GM11168 (cell line): ENCODE measurements at regions not wholly inside any gene's neighbourhood (a gene's known extent, or its start where the extent isn't known, plus 50 kb on each side); places are given as distances from the start of the nearest gene placed in this dataset.

Source experiments
- in situ Hi-C: fragments of 300-500 bp; cut with MboI; formaldehyde crosslinking; loops from one replicate; pipeline ENCODE4 v1.12.0; 2022; ENCODE audit warnings: low sequenced_read_pairs; ENCODE audit not compliant: unreplicated experiment

- in situ Hi-C loops: loop anchor here (10.0 kb wide), 2 partner anchors 249 to 459 kb away; no protein-coding TSS in a partner anchor
These were observed 51.0 kb upstream of the RCBTB2 start for GRCh38 chr13:48583859-48584311.

- in situ Hi-C loops: loop anchor here (10.0 kb wide), 2 partner anchors 251 to 461 kb away; no protein-coding TSS in a partner anchor
These were observed 52.6 kb upstream of the RCBTB2 start for GRCh38 chr13:48585456-48585840.

DNA sequence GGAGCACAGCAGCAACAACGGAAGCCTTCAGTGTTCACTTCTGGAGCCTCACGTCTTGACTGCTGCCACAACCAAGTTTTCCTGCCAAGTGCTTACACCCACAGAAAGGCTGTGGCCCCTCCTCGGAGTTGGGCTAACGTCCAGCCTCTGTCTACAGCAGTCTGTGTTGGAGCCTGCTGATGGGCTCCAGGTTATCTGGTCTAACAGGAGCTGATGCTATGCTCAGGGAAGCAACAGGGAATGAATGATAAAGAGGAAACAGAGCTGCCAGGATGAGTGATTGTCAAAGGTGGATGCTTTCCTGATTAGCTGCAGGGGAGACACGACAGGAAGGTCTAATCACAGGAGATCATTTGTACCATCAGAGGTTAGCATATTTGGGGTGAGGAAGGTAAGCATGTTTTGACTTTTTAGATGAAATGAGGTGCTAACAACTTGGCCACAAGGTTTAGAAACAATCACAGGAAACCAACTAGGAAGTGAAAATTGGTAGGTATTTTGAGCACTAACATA, 53.8 kb upstream of the RCBTB2 start:
- in situ Hi-C loops: loop anchor here (10.0 kb wide), 2 partner anchors 252 to 462 kb away; no protein-coding TSS in a partner anchor

DNA sequence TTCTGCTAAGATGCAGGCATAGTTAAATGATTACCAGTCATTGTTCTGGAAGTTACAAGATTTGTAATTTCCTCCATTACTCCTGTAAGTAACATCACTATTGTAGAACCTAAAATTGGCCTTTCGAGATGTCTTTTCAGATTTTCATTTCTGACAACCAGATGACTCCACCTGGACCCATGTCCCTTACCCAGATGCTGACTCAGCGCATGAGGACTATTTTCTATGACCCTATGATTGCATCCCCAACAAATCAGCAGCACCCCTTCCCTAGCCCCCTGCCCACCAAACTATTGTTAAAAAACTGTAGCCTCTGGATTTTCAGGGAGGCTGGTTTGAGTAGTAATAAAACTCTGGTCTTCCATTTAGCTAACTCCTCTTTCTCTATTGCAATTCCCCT, 55.2 kb upstream of the RCBTB2 start:
- in situ Hi-C loops: loop anchor here (10.0 kb wide), 2 partner anchors 253 to 463 kb away; no protein-coding TSS in a partner anchor

DNA sequence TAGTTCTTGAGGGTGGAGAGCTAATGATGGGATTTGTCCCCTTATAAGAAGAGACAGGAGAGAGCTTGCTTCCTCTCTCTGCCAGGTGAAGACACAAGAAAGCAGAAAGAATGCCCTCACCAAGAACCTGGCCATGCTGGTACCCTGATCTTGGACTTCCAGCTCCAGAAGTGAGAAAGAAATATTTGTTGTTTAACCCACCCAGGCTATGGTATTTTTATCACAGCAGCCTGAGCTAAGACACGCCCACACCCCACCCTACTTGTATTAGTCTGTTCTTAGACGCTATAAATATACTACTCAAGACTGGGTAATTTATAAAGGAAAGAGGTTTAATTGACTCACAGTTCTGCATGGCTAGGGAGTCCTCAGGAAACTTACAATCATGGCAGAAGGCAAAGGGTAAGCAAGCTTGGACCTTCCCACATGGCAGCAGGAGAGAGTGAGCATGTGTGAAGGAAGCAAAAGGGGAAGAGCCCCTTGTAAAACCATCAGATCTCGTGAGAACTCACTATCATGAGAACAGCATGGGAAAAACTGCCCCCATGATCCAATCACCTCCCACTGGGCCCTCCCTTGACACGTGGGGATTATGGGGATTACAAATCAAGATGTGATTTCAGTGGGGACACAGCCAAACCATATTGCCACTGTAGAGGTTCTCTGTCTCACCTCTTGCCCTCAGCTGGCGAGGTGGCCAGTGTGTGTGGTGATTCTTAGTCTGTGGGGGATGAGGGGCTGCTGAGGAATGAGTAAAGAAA, 57.4 kb upstream of the RCBTB2 start:
- in situ Hi-C loops: loop anchor here (5.0 kb wide), 1 partner anchor 177 kb away; no protein-coding TSS in a partner anchor

GRCh38 chr13:48591124-48591872, 58.4 kb upstream of the RCBTB2 start:
- in situ Hi-C loops: loop anchor here (5.0 kb wide), 1 partner anchor 176 kb away; no protein-coding TSS in a partner anchor

DNA sequence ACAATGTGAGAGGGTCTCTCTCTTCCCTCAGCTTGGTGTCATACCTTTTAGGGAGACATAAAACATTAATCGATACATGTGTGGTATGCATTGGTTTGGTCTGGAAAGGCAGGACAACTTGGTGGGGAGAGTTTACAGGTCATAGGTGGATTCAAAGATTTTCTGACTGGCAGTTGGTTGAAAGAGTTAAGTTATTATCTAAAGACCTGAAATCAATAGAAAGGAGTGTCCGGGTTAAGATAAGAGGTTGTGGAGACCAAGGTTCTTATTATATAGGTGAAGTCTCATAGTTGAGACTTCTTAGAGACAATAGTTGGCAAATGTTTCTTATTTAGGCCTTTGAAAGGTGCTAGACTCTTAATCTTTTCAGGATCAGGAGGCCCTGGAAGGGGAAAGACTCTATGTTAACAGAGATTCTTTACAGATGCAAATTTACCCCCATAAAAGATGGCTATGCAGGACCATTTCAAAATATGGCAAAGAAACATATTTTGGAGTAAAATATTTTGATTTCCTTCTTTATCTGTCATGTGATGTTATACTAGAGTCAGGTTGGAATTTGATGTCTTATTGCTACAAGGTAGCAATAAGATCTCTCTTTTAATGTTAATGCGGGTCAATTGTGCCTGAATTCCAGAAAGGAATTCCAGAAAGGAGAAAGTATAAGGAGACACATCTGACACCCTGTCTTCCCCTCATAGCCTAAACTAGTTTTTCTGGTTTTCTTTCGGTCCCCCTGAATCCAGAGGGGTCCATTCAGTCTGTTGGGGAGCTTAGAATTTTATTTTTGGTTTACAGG, 59.2 kb upstream of the RCBTB2 start:
- in situ Hi-C loops: loop anchor here (5.0 kb wide), 1 partner anchor 175 kb away; no protein-coding TSS in a partner anchor

GRCh38 chr13:48592688-48593049, 59.8 kb upstream of the RCBTB2 start:
- in situ Hi-C loops: loop anchor here (5.0 kb wide), 1 partner anchor 175 kb away; no protein-coding TSS in a partner anchor

GRCh38 chr13:48593536-48593935, 60.2 kb upstream of the CYSLTR2 start:
- in situ Hi-C loops: loop anchor here (5.0 kb wide), 1 partner anchor 174 kb away; no protein-coding TSS in a partner anchor

GRCh38 chr13:48594096-48594815, 59.5 kb upstream of the CYSLTR2 start:
- in situ Hi-C loops: loop anchor here (5.0 kb wide), 1 partner anchor 173 kb away; no protein-coding TSS in a partner anchor

DNA sequence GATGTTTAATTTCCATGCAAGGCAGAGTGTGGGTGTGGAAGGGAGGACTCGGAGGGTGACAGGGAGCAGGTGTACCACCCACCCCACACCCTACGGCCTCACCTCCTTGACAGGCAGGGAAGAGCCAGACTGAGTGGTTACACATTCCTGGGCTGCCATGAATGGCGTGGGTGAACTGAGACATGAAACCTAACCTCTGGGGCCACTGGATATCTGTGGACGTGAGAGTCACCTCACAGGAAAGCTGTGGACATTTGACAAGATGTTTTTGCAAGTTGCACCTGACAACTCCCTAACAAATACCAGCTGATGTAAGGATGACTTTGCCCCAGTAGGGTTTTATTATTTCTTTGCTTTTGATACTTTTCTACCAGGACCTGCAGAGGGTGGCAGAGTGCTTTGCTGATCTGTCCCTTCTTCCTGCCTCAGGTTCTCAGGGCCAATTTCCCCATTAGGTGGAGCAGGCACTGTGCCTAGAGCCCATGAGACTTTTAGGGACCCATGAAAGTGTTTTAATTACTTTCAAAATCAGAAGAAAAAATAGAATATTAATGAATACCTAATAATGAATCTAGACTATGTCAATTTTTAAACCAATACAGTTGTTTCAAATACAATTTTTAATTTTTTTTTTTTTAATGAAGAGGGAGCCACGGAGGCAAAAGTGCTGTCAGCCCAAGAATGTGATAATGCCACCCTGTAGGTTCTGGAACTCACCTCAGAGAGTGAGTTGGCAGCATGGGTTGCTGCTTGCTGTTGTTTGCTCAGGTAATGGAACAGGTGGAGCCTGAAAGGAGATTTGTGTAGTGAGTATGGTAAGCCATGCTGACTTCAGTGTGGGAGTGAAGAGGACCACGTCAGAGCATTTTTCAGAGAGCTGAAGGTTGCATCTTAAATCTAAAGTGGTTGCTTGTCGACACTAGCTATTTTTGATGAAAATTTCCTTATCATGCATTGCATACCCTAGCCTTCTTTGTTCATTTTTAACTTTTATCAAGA, 58.0 kb upstream of the CYSLTR2 start:
- in situ Hi-C loops: no loop called here

- in situ Hi-C loops: no loop called here
These were observed 53.1 kb upstream of the CYSLTR2 start for GRCh38 chr13:48600374-48601364.

GRCh38 chr13:48602296-48603016, 51.3 kb upstream of the CYSLTR2 start:
- in situ Hi-C loops: no loop called here

GRCh38 chr13:48603375-48603774, 50.4 kb upstream of the CYSLTR2 start:
- in situ Hi-C loops: no loop called here
